DMS53 treated with DMSO at 0.1 percent for 48 hours (cell line): ENCODE measurements at regions not wholly inside any gene's neighbourhood (a gene's known extent, or its start where the extent isn't known, plus 50 kb on each side); places are given as distances from the start of the nearest gene placed in this dataset.
"Not testable (repeated sequence)": the region's sequence is repeated elsewhere in the genome, so short reads cannot be mapped to it uniquely, and the experiment has no call there.

Experiments used
- DNase-seq: peaks from one replicate; lab custom pipeline; 2025; ENCODE audit not compliant: unreplicated experiment; lab: John Stamatoyannopoulos, UW

- no peak for DNase-seq
These were observed 1303.7 kb upstream of the IGFBP7 start for GRCh38 chr4:58413849-58414248.

- no peak for DNase-seq
These were observed 1301.7 kb upstream of the IGFBP7 start for GRCh38 chr4:58411904-58412303.

- no peak for DNase-seq
These were observed 1296.6 kb upstream of the IGFBP7 start for GRCh38 chr4:58406762-58407161.

GRCh38 chr4:58368221-58368620 lies 1258.0 kb upstream of the IGFBP7 start:
- no peak for DNase-seq

GRCh38 chr4:58360354-58361133 lies 1250.4 kb upstream of the IGFBP7 start:
- no peak for DNase-seq

- no peak for DNase-seq
These were observed 1249.4 kb upstream of the IGFBP7 start for GRCh38 chr4:58359590-58359989.

GRCh38 chr4:58357947-58358346 lies 1247.8 kb upstream of the IGFBP7 start:
- no peak for DNase-seq

GRCh38 chr4:58325070-58325469 lies 1214.9 kb upstream of the IGFBP7 start:
- DNase-seq = no peak

- no peak for DNase-seq
These were observed 1203.3 kb upstream of the IGFBP7 start for GRCh38 chr4:58313444-58313843.

GRCh38 chr4:58303456-58303855 lies 1193.3 kb upstream of the IGFBP7 start:
- DNase-seq = no peak

GRCh38 chr4:58301376-58301999 lies 1191.3 kb upstream of the IGFBP7 start:
- no peak for DNase-seq

GRCh38 chr4:58286335-58286734 lies 1176.2 kb upstream of the IGFBP7 start:
- DNase-seq = no peak

- DNase-seq = not testable (repeated sequence)
These were observed 1170.7 kb upstream of the IGFBP7 start for GRCh38 chr4:58280928-58281327.

- no peak for DNase-seq
These were observed 1165.7 kb upstream of the IGFBP7 start for GRCh38 chr4:58275856-58276255.

GRCh38 chr4:58274553-58274952 lies 1164.4 kb upstream of the IGFBP7 start:
- DNase-seq = no peak

- DNase-seq = no peak
These were observed 1162.1 kb upstream of the IGFBP7 start for GRCh38 chr4:58272311-58272710.

- DNase-seq = no peak
These were observed 1155.5 kb upstream of the IGFBP7 start for GRCh38 chr4:58265734-58266133.

- DNase-seq = no peak
These were observed 1151.3 kb upstream of the IGFBP7 start for GRCh38 chr4:58261526-58261925.

GRCh38 chr4:58254291-58254690 lies 1144.1 kb upstream of the IGFBP7 start:
- no peak for DNase-seq

- DNase-seq = no peak
These were observed 1142.5 kb upstream of the IGFBP7 start for GRCh38 chr4:58252656-58253055.

- no peak for DNase-seq
These were observed 1137.6 kb upstream of the IGFBP7 start for GRCh38 chr4:58247792-58248191.

GRCh38 chr4:58225460-58225859 lies 1115.3 kb upstream of the IGFBP7 start:
- no peak for DNase-seq

- no peak for DNase-seq
These were observed 1109.0 kb upstream of the IGFBP7 start for GRCh38 chr4:58219179-58219578.
